ENCODE measurements at regions not wholly inside any gene's neighbourhood (a gene's known extent, or its start where the extent isn't known, plus 50 kb on each side); places are given as distances from the start of the nearest gene placed in this dataset.

DNA sequence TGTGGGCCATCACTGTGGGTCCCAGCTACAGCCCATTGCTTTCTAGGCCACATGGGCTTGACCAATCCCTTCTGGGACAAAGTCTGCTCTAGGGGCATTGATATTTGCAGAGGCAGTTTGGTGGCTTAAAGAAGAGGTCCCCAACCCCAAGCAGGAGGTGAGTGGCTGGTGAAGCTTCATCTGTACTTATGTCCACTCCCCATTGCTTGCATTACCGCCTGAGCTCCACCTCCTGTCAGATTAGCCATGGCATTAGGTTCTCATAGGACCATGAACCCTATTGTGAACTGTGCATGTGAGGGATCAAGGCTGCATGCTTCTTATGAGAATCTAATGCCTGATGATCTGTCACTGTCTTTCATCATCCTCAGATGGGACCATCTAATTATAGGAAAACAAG is 54.4 kb upstream of the CADM1 start:
- H3K4me3 ChIP-seq (replicated peaks; ENCODE audit: low read depth, low read length): no peak overlapping the region

DNA sequence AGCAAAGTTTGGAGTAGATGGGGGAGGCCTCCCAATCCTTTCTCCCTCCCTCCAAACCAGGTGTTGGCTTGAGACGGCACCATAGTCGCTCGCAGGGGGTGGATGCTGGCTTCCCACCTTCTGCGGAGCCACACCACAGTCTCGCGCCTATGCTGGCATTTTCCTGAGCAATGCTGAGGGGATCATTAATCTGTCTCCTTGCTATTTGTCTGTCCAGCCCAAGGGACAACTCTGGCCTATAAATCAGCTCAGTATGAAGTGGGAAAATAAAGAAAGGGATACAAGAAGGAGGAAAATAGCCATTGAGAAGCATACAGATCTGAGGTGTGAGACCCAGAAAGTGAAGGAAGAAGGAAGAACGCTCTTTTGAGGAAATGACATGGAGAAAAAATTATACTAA is 53.5 kb upstream of the CADM1 start:
- TF ChIP-seq, protein P1, sequence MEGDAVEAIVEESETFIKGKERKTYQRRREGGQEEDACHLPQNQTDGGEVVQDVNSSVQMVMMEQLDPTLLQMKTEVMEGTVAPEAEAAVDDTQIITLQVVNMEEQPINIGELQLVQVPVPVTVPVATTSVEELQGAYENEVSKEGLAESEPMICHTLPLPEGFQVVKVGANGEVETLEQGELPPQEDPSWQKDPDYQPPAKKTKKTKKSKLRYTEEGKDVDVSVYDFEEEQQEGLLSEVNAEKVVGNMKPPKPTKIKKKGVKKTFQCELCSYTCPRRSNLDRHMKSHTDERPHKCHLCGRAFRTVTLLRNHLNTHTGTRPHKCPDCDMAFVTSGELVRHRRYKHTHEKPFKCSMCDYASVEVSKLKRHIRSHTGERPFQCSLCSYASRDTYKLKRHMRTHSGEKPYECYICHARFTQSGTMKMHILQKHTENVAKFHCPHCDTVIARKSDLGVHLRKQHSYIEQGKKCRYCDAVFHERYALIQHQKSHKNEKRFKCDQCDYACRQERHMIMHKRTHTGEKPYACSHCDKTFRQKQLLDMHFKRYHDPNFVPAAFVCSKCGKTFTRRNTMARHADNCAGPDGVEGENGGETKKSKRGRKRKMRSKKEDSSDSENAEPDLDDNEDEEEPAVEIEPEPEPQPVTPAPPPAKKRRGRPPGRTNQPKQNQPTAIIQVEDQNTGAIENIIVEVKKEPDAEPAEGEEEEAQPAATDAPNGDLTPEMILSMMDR (IDR thresholded peaks at IDR 0.05; ENCODE audit: insufficient read depth, low read length, poor library complexity, severe bottlenecking): no peak
- Histone ChIP-seq H3K36me3 (ENCODE audit: control insufficient read depth, insufficient read depth, low read length) (no peaks in the 10 kb centered on the region), H3K27me3 (replicated peaks; ENCODE audit: control insufficient read depth, insufficient read depth, low read length) (no peaks in the 10 kb centered on the region), H3K4me3 (replicated peaks; ENCODE audit: low read depth, low read length) (no peak overlapping the region)
- no peak for DNase-seq (ENCODE audit: extremely low read depth, insufficient read length)

More for the DNA sequence above, 54.4 kb upstream of the CADM1 start:
- TF ChIP-seq, protein P1 (IDR thresholded peaks at IDR 0.05; ENCODE audit: insufficient read depth, low read length, poor library complexity, severe bottlenecking): no peak
- Histone ChIP-seq H3K27me3 (replicated peaks; ENCODE audit: control insufficient read depth, insufficient read depth, low read length) (no peaks in the 10 kb centered on the region), H3K36me3 (ENCODE audit: control insufficient read depth, insufficient read depth, low read length) (no peaks in the 10 kb centered on the region)
- DNase-seq (ENCODE audit: extremely low read depth, insufficient read length): no peak

DNA sequence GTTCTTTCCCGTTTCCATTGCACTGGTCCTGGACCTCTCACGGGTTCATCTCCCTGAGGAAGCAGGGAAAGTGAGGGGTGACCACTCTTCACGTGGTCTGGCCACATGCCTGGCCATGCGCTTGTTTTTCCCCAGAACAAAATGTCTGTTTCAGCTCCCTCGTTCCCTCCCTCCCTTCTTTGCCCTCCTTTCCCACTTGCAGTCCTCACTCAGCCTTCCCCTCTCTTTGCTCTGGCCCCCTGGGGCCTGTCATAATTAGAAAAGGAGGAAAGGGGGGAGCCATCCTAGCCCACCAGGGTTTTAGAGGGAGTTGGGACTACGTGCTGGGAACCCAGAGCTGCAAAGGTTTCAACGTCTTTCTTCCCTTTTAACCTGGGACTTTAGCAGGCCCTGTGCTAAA is 52.8 kb upstream of the CADM1 start:
- no peak overlapping the region for H3K4me3 ChIP-seq (replicated peaks; ENCODE audit: low read depth, low read length)
- H3K36me3 ChIP-seq (ENCODE audit: control insufficient read depth, insufficient read depth, low read length): no peaks in the 10 kb centered on the region
- TF ChIP-seq, protein P1 (IDR thresholded peaks at IDR 0.05; ENCODE audit: insufficient read depth, low read length, poor library complexity, severe bottlenecking): no peak
- no peak for DNase-seq (ENCODE audit: extremely low read depth, insufficient read length)
- no peaks in the 10 kb centered on the region for H3K27me3 ChIP-seq (replicated peaks; ENCODE audit: control insufficient read depth, insufficient read depth, low read length)

DNA sequence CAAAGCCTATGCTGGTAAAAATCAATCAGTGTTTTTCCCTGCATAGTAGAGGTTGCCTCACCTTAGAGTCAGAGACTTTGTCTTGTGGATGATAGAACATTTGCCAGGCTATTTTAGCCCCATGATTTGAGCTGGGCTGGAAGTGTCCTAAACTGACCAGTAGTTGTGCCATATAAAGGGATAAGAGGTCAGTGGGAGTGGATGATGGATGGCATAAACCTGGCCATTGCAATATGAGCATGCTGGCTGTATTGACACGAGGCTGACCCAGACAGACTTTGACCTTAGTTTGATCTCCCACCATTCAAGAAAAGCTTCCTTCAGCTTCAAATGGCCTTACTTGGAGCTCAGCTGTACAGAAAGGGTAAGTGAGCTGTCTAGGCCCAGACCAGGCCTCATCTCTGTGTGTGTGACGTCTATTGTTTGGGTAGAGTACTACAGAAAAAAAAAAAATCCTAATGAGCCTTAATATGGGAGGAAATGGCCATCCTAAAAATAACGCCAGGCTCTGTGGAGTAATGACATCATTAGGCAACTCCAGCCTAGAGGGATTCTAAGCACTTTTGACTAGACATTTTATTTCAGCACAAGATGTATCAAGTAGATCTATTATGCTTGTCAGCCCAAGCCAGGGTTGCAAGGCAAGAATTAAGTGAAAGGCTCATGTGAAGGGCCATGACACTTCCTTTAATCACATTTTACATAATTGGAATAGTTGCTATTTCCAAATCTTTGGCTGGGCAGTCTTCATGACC is 51.3 kb upstream of the CADM1 start:
- Histone ChIP-seq H3K27me3 (replicated peaks; ENCODE audit: control insufficient read depth, insufficient read depth, low read length) (no peaks in the 10 kb centered on the region), H3K36me3 (ENCODE audit: control insufficient read depth, insufficient read depth, low read length) (no peaks in the 10 kb centered on the region), H3K4me3 (replicated peaks; ENCODE audit: low read depth, low read length) (no peak overlapping the region)
- TF ChIP-seq, protein P1 (IDR thresholded peaks at IDR 0.05; ENCODE audit: insufficient read depth, low read length, poor library complexity, severe bottlenecking): no peak
- no peak for DNase-seq (ENCODE audit: extremely low read depth, insufficient read length)
